ENCODE measurements at regions not wholly inside any gene's neighbourhood (a gene's known extent, or its start where the extent isn't known, plus 50 kb on each side); places are given as distances from the start of the nearest gene placed in this dataset.

DNA sequence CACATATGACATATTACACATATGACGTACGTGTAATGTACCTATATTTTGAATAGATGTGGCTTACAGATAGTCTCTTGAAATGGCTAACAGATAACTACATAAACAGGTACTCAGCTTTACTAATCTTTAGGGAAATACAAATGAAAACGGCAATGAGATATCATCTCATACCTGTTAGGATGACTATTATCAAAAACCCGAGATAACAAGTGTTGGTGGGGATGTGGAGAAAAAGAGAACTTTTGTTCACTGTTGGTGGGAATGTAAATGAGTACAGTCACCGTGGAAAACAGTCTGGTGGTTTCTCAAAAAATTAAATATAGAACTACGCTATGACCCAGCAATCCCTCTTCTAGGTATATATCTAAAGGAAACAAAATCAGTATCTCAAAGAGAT lies 247.6 kb downstream of the ETS1 start:
- no peak for DNase-seq (ENCODE audit: low spot score)
- TF ChIP-seq, protein P1, sequence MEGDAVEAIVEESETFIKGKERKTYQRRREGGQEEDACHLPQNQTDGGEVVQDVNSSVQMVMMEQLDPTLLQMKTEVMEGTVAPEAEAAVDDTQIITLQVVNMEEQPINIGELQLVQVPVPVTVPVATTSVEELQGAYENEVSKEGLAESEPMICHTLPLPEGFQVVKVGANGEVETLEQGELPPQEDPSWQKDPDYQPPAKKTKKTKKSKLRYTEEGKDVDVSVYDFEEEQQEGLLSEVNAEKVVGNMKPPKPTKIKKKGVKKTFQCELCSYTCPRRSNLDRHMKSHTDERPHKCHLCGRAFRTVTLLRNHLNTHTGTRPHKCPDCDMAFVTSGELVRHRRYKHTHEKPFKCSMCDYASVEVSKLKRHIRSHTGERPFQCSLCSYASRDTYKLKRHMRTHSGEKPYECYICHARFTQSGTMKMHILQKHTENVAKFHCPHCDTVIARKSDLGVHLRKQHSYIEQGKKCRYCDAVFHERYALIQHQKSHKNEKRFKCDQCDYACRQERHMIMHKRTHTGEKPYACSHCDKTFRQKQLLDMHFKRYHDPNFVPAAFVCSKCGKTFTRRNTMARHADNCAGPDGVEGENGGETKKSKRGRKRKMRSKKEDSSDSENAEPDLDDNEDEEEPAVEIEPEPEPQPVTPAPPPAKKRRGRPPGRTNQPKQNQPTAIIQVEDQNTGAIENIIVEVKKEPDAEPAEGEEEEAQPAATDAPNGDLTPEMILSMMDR (IDR thresholded peaks at IDR 0.05; ENCODE audit: extremely low read depth, missing control alignments) = no peak

DNA sequence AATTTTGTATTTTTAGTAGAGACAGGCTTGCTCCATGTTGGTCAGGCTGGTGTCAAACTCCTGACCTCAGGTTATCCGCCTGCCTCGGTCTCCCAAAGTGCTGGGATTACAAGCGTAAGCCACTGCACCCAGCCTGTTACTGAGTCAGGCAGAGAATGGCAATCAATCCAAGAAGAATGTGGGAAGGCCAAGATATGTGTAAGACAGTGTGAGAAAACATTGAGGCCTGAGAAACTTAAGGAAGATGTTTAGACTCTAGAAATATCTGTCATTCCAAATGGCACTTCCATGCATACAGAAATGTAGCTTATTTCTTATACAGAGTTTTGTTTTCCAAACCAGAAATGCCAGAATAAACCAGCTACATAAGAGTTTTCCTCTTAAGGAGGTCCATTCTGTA lies 248.5 kb downstream of the ETS1 start:
- no peak for DNase-seq (ENCODE audit: low spot score)
- TF ChIP-seq, protein P1 (IDR thresholded peaks at IDR 0.05; ENCODE audit: extremely low read depth, missing control alignments) = no peak

DNA sequence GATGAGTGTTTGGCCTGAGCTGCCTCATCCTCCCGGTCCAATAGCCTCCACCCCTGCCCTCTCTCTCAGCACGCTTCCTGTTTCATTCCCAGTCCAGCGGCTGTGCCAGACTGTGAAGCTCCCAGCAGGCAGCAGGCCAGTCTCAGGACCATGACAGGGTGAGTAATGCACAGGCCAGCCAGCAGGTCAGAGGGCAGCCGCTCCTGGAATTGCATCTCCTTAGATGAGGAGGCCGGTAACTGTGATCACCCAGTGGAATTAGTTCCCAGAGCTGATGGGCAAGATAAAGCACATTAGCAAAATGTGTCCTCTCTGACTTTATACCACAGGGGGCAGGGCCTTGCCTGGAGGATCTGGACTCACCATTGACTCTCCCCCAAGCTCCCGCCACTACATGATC lies 251.2 kb downstream of the ETS1 start:
- TF ChIP-seq, protein P1 (IDR thresholded peaks at IDR 0.05; ENCODE audit: extremely low read depth, missing control alignments) = no peak
- no peak for DNase-seq (ENCODE audit: low spot score)

DNA sequence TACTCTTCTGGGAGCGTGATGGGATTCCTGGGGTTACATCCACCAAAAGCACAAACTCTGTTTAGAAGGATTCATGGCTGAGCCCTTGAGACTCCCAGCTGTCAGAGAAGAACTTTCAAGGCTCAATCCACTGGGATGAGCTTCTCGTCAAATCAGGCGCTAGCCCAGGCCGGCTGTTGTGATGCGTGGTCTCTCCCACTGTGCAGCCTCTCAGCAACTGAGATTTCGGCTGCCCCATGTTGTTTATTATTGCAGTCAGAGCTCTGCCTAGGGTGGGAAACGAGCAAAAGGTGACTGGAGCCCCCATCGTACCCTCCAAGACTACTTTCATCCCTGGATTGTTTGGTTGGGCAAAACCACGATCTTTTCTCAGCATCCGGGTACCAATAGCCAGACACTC lies 251.6 kb downstream of the ETS1 start:
- DNase-seq (ENCODE audit: low spot score) = no peak
- TF ChIP-seq, protein P1 (IDR thresholded peaks at IDR 0.05; ENCODE audit: extremely low read depth, missing control alignments) = no peak

DNA sequence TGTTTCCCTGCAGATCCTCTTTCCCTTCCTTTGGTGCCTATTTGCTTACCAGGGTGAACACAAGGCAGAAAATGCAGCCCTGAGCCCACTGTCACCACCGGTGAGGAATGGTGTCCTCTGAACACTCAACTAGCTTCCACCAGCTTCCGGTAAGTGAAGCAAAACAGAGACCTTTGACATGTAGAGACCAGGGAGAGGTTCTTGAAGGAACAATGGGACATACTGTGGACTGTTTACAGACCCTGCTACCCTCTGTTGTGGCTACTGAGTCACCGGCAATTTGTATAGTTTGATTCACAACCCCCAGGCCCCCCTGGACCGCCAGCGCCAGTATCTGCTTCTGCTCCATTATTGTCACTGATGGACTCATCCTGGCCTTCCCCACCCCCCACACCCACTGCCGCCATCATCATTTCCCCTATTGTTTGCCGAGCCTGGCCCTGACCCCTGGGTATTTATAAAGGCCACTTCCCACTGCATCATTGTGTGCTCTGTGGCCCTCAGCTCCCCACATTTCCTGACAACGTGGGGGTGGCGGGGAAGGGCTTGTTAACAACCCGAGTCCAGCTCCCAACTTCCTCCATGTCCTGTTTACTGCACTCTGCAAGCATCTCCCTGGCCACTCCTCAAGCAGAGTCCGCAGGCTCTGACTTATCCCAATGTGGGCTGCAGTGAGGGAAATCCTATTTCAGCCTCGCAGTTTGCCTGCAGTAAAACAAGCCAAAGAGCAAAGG lies 252.9 kb downstream of the ETS1 start:
- DNase-seq (ENCODE audit: low spot score) = no peak
- TF ChIP-seq, protein P1 (IDR thresholded peaks at IDR 0.05; ENCODE audit: extremely low read depth, missing control alignments) = no peak

DNA sequence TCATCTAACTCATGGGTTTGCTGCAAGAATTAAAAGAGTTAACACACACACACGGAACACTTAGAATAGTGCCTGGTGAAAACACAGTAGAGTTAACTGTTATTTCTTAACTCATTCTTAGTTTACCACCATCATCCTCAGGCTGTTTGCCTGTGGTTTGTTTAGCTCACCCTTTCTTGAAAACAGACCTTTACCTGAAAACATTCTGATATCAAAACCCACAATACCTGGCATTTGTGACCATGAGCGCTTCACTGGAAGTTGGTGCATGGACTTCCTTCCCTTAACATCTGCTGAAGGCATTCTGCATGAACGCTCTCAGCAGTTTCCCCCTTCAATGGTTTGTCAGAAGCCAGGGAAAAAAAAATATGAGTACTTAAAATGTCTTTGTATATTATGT lies 256.0 kb downstream of the ETS1 start:
- TF ChIP-seq, protein P1 (IDR thresholded peaks at IDR 0.05; ENCODE audit: extremely low read depth, missing control alignments) = no peak
- no peak for DNase-seq (ENCODE audit: low spot score)

DNA sequence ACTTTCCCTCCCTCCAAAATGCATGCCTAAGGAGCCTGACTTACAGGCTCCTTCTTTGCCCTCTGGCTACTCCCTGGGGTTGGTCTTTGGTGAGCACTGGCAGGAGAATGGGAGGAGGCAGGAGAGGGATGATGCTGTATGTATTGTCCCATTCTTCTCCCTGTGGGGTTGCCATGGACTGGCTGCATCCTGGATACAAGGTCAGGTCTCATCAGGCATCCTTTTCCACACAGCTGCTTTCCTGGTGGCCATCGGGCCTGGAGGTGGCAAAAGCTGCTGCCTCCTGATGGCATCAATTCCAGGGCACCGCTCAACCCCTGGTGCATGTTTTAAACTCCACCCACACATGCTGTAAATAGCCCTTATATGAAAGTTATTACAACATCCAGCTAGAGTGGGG lies 257.2 kb downstream of the ETS1 start:
- DNase-seq (ENCODE audit: low spot score) = no peak
- TF ChIP-seq, protein P1 (IDR thresholded peaks at IDR 0.05; ENCODE audit: extremely low read depth, missing control alignments) = no peak

Measured in GM20000 (cell line).